A549 (cell line): ENCODE measurements at regions not wholly inside any gene's neighbourhood (a gene's known extent, or its start where the extent isn't known, plus 50 kb on each side); places are given as distances from the start of the nearest gene placed in this dataset.

ENCODE experiments used
- CHD2 ChIP-seq: fragments of 150-350 bp; IDR thresholded peaks from 2 replicates; pipeline ENCODE4 v1.6.1; 2014; ENCODE audit warnings: low read length; ENCODE audit not compliant: partially characterized antibody
- EP300 ChIP-seq, 2 experiments: fragments of >200 bp; sonication (Bioruptor Twin); formaldehyde crosslinking; IDR thresholded peaks; 2 replicates in 1 of 2; 3 replicates in 1 of 2; pipeline ENCODE4 v1.6.1; 2016 to 2017
- NR3C1 ChIP-seq: fragments of >200 bp; sonication (Bioruptor Twin); formaldehyde crosslinking; IDR thresholded peaks from 3 replicates; pipeline ENCODE4 v1.6.1; 2017
- POLR2A ChIP-seq: IDR thresholded peaks from 2 replicates; pipeline ENCODE4 v1.6.1; 2012; ENCODE audit warnings: mild to moderate bottlenecking, low read length
- POLR2AphosphoS2 ChIP-seq: conservative IDR thresholded peaks from 2 replicates; pipeline ENCODE4 v1.6.1; 2012; ENCODE audit warnings: low read length, improper control_type of control experiment, inconsistent platforms
- ZC3H11A ChIP-seq: fragments of 450-650 bp; IDR thresholded peaks from 2 replicates; pipeline ENCODE4 v1.6.1; 2014; ENCODE audit warnings: antibody characterized with exemption, mild to moderate bottlenecking
- ZFP36 ChIP-seq: fragments of 450-650 bp; IDR thresholded peaks from 2 replicates; pipeline ENCODE4 v1.6.1; 2014; ENCODE audit warnings: borderline replicate concordance; ENCODE audit not compliant: partially characterized antibody
- TF ChIP-seq, protein P1 (sequence below): fragments of 450-650 bp; IDR thresholded peaks from 2 replicates; pipeline ENCODE4 v1.6.1; 2014; ENCODE audit warnings: antibody characterized with exemption
- TF ChIP-seq, protein P2 (sequence below): fragments of >200 bp; sonication (Bioruptor Twin); formaldehyde crosslinking; IDR thresholded peaks from 3 replicates; pipeline ENCODE4 v1.5.1; 2016

DNA sequence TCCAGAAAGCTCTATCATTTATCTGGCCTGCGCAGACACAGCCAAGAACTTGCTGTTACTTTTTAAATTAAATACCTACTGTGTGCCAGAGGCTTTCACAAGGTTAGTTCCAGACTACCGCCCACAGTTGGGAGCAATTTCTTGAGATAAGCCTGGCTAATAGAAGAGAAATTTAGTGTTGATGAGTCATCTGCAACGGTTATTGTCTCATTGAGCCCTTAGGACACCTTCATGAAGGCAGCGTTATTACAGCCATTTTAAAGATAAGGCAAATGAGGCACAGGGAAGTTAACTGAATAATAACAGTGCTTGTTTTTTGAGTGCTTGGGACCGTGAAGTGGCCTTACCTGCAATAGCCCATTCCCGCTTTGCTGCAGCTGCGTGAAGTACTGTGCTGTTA, 292.9 kb upstream of the MSX2 start:
- TF ChIP-seq ZFP36 = no peak
- TF ChIP-seq POLR2A = no peak
- no peak for TF ChIP-seq POLR2AphosphoS2
- TF ChIP-seq, protein P1, sequence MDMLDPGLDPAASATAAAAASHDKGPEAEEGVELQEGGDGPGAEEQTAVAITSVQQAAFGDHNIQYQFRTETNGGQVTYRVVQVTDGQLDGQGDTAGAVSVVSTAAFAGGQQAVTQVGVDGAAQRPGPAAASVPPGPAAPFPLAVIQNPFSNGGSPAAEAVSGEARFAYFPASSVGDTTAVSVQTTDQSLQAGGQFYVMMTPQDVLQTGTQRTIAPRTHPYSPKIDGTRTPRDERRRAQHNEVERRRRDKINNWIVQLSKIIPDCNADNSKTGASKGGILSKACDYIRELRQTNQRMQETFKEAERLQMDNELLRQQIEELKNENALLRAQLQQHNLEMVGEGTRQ = no peak
- TF ChIP-seq, protein P2, sequence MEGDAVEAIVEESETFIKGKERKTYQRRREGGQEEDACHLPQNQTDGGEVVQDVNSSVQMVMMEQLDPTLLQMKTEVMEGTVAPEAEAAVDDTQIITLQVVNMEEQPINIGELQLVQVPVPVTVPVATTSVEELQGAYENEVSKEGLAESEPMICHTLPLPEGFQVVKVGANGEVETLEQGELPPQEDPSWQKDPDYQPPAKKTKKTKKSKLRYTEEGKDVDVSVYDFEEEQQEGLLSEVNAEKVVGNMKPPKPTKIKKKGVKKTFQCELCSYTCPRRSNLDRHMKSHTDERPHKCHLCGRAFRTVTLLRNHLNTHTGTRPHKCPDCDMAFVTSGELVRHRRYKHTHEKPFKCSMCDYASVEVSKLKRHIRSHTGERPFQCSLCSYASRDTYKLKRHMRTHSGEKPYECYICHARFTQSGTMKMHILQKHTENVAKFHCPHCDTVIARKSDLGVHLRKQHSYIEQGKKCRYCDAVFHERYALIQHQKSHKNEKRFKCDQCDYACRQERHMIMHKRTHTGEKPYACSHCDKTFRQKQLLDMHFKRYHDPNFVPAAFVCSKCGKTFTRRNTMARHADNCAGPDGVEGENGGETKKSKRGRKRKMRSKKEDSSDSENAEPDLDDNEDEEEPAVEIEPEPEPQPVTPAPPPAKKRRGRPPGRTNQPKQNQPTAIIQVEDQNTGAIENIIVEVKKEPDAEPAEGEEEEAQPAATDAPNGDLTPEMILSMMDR = no peak
- TF ChIP-seq CHD2 = no peak
- TF ChIP-seq ZC3H11A = no peak
- no peak for TF ChIP-seq EP300 (IDR thresholded peaks at IDR 0.05)
- no peak for TF ChIP-seq NR3C1
